Endodermal cell (in vitro differentiated cells): ENCODE measurements at regions not wholly inside any gene's neighbourhood (a gene's known extent, or its start where the extent isn't known, plus 50 kb on each side); places are given as distances from the start of the nearest gene placed in this dataset.

Experiments
- DNase-seq: peaks from one replicate; pipeline ENCODE4 v3.0.0-alpha.2; 2017
- H3K27ac ChIP-seq: 2 replicates; pipeline ENCODE4 v1.5.1; 2013; ENCODE audit warnings: mild to moderate bottlenecking, low read depth, low read length, moderate library complexity
- H3K27me3 ChIP-seq: 2 replicates; pipeline ENCODE4 v1.6.1; 2013; ENCODE audit warnings: mild to moderate bottlenecking, low read length, moderate library complexity; ENCODE audit not compliant: insufficient read depth, control insufficient read depth, poor library complexity, severe bottlenecking
- H3K36me3 ChIP-seq: 2 replicates; pipeline ENCODE4 v1.7.0; 2013; ENCODE audit warnings: mild to moderate bottlenecking, low read length, moderate library complexity; ENCODE audit not compliant: control insufficient read depth, insufficient read depth
- H3K4me1 ChIP-seq: one replicate; pipeline ENCODE4 v1.7.0; 2013; ENCODE audit warnings: low read length; ENCODE audit not compliant: control insufficient read depth, insufficient read depth
- H3K4me3 ChIP-seq: 2 replicates; pipeline ENCODE4 v1.5.1; 2013; ENCODE audit warnings: mild to moderate bottlenecking, low read length, moderate library complexity
- H3K9ac ChIP-seq: 2 replicates; pipeline ENCODE4 v1.6.1; 2013; ENCODE audit warnings: mild to moderate bottlenecking, low read length, moderate library complexity; ENCODE audit not compliant: poor library complexity, severe bottlenecking; ENCODE audit errors: extremely low read depth
- H3K9me3 ChIP-seq: 2 replicates; pipeline ENCODE4 v1.6.1; 2013; ENCODE audit warnings: mild to moderate bottlenecking, low read length, moderate library complexity; ENCODE audit not compliant: control insufficient read depth
- H3K27ac Mint-ChIP-seq: 2 replicates; pipeline ENCODE4 v1.8.0; 2020; ENCODE audit warnings: mixed read lengths
- H3K27me3 Mint-ChIP-seq: 2 replicates; pipeline ENCODE4 v1.8.0; 2021; ENCODE audit warnings: mild to moderate bottlenecking, mixed read lengths; ENCODE audit not compliant: insufficient read depth
- H3K36me3 Mint-ChIP-seq: 2 replicates; pipeline ENCODE4 v1.8.0; 2020; ENCODE audit warnings: low read depth, mixed read lengths
- H3K4me1 Mint-ChIP-seq: 2 replicates; pipeline ENCODE4 v1.8.0; 2020; ENCODE audit warnings: mixed read lengths
- H3K4me3 Mint-ChIP-seq: 2 replicates; pipeline ENCODE4 v1.8.0; 2020; ENCODE audit warnings: mild to moderate bottlenecking, moderate library complexity, mixed read lengths
- H3K9me3 Mint-ChIP-seq: 2 replicates; pipeline ENCODE4 v1.8.0; 2020; ENCODE audit warnings: mild to moderate bottlenecking, mixed read lengths
- WGBS, 2 experiments: methylation state at CpG; one replicate each; pipeline versions ENCODE4 v1.1.5 to v1.1.7; 2013; ENCODE audit warnings: missing lambda C conversion rate in 2 of 2, mixed read lengths in 1 of 2; ENCODE audit not compliant: insufficient coverage in 1 of 2, insufficient read length in 1 of 2; 5-methylcytosine and 5-hydroxymethylcytosine counted together
- TF ChIP-seq, protein P1 (sequence below): fragments of 200-600 bp; sonication (generic); conservative IDR thresholded peaks from 2 replicates; pipeline ENCODE4 v1.5.0; 2021; ENCODE audit warnings: antibody characterized with exemption, mild to moderate bottlenecking

DNA sequence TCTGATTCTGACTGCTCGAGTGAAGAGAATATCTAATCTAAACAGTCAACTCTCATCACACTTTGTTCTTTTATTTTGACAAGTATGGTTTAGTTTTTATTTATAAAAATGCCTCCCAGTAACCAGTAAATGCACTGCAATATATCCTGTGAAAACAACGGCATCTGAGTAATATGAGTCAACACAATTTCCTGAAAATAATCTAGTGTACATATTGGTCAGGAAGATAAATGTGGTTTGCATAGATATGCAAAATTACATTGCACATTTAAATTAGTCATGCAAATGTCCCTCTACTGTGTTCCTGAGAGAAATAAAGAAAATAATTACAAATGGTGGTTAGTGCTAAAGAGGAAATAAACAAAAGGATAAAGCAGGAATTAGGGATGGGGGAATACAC is 1190.7 kb upstream of the SEL1L start:
- no peak overlapping the region for H3K27ac Mint-ChIP-seq
- Histone ChIP-seq H3K27ac (no peak overlapping the region), H3K36me3 (no peaks in the 10 kb centered on the region), H3K4me3 (no peak overlapping the region), H3K9ac (no peak overlapping the region), H3K27me3 (no peaks in the 10 kb centered on the region), H3K4me1 (no peaks in the 10 kb centered on the region), H3K9me3 (peaks cover 7% of the 10 kb centered on the region)
- DNase-seq = no peak
- TF ChIP-seq, protein P1, sequence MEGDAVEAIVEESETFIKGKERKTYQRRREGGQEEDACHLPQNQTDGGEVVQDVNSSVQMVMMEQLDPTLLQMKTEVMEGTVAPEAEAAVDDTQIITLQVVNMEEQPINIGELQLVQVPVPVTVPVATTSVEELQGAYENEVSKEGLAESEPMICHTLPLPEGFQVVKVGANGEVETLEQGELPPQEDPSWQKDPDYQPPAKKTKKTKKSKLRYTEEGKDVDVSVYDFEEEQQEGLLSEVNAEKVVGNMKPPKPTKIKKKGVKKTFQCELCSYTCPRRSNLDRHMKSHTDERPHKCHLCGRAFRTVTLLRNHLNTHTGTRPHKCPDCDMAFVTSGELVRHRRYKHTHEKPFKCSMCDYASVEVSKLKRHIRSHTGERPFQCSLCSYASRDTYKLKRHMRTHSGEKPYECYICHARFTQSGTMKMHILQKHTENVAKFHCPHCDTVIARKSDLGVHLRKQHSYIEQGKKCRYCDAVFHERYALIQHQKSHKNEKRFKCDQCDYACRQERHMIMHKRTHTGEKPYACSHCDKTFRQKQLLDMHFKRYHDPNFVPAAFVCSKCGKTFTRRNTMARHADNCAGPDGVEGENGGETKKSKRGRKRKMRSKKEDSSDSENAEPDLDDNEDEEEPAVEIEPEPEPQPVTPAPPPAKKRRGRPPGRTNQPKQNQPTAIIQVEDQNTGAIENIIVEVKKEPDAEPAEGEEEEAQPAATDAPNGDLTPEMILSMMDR = no peak
- H3K36me3 Mint-ChIP-seq = no peaks in the 10 kb centered on the region
- peaks cover 16% of the 10 kb centered on the region for H3K4me1 Mint-ChIP-seq
- WGBS, 2 experiments = 100% methylated on average over 2 of the region's 2 CpGs; no CpG with 5 or more reads in 1 of the 2 experiments
- H3K4me3 Mint-ChIP-seq = no peak overlapping the region
- no peaks in the 10 kb centered on the region for H3K27me3 Mint-ChIP-seq
- H3K9me3 Mint-ChIP-seq = peaks cover 6% of the 10 kb centered on the region

DNA sequence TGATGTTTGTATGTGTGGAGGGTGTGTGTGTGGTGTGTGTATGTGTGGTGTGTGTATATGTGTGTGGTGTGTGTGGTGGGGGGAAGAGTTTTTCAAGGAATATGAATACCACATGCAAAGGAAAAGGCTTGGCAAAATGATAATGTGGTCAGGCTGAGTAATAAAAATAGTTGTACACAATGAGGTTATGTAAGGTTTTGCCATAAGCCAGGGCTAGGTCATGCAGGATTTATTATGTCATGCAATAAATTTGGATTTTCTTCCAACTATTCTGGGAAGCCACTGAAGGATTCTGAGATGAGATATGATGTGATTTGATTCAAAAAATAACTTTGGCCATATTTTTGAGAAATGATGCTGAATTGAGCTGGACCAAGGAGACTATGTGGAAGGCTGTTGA is 1191.6 kb upstream of the SEL1L start:
- Mint-ChIP-seq H3K9me3 (peaks cover 2% of the 10 kb centered on the region), H3K4me1 (peaks cover 16% of the 10 kb centered on the region), H3K36me3 (no peaks in the 10 kb centered on the region), H3K27ac (no peak overlapping the region), H3K4me3 (no peak overlapping the region), H3K27me3 (no peaks in the 10 kb centered on the region)
- TF ChIP-seq, protein P1 = no peak
- H3K36me3 ChIP-seq = no peaks in the 10 kb centered on the region
- no peak for DNase-seq
- H3K4me3 ChIP-seq = no peak overlapping the region
- H3K4me1 ChIP-seq = no peaks in the 10 kb centered on the region
- H3K9ac ChIP-seq = no peak overlapping the region
- no peaks in the 10 kb centered on the region for H3K27me3 ChIP-seq
- no peaks in the 10 kb centered on the region for H3K9me3 ChIP-seq
- H3K27ac ChIP-seq = no peak overlapping the region

DNA sequence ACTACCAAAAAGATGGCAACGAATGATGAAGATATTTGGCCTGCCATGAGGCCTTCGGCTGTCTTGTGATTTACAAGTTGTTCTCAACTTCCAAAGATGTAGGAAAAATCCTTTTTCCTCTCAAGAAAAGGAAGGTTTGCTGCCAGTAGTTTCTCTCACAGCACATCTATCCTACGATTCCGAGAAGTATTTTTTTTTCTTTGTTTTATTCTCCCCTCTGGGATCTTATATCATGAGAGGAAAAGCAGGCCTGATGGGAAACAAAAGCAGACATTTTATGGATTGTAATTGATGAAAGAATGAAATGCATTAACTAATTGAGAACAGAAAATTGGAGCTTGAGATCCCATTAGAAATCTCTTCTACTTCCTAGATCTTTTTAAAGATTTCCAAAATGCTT is 1197.9 kb upstream of the SEL1L start:
- Histone ChIP-seq H3K9me3 (no peaks in the 10 kb centered on the region), H3K27ac (no peak overlapping the region), H3K4me3 (no peak overlapping the region), H3K27me3 (no peaks in the 10 kb centered on the region), H3K9ac (no peak overlapping the region), H3K4me1 (no peaks in the 10 kb centered on the region), H3K36me3 (no peaks in the 10 kb centered on the region)
- no peaks in the 10 kb centered on the region for H3K36me3 Mint-ChIP-seq
- 95 to 100% methylated on average over 4 of the region's 4 CpGs for WGBS, 2 experiments
- no peaks in the 10 kb centered on the region for H3K4me1 Mint-ChIP-seq
- no peaks in the 10 kb centered on the region for H3K9me3 Mint-ChIP-seq
- H3K27ac Mint-ChIP-seq = no peak overlapping the region
- no peak overlapping the region for H3K4me3 Mint-ChIP-seq
- H3K27me3 Mint-ChIP-seq = no peaks in the 10 kb centered on the region
- DNase-seq = no peak
- TF ChIP-seq, protein P1 = no peak
